OCI-LY3 (cell line): ENCODE measurements at regions not wholly inside any gene's neighbourhood (a gene's known extent, or its start where the extent isn't known, plus 50 kb on each side); places are given as distances from the start of the nearest gene placed in this dataset.

Experiments
- EZH2phosphoT487 ChIP-seq: fragments of 200-600 bp; shearing (Covaris generic); IDR thresholded peaks from 2 replicates; pipeline ENCODE4 v1.6.1; 2018; ENCODE audit warnings: antibody characterized with exemption, mixed run types, low read depth
- TF ChIP-seq, protein P1 (sequence below): fragments of 200-600, 300-600 bp; sonication (generic); IDR thresholded peaks from 2 replicates; pipeline ENCODE4 v1.5.1; 2014; ENCODE audit warnings: antibody characterized with exemption, low read length, low read depth

DNA sequence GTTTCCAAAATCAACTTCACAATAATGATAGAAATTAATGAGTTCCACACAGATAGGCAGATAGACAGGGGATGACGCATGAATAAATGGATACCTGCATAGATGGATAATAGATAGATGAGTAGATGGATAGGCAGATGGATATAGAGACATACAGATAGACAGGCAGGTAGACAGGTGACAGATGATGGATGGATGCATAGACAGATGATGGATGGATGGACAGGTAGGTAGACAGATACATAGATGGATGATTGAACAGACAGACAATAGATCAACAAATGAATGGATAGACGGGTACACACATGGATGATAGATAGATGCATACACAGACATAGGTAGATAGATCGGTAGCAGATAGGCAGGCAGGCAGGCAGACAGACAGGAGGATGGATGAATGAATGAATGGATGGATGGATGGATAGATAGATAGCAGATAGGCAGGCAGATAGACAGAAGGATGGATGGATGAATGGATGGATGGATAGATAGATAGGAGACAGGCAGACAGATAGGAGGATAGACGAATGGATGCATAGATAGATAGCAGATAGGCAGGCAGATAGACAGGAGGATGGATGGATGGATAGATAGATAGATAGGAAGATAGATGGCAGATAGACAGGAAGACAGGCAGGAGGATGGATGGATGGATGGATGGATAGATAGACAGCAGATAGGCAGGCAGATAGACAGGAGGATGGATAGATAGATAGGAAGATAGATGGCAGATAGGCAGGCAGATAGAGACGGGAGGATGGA, 142.5 kb downstream of the RBFOX3 start:
- TF ChIP-seq, protein P1, sequence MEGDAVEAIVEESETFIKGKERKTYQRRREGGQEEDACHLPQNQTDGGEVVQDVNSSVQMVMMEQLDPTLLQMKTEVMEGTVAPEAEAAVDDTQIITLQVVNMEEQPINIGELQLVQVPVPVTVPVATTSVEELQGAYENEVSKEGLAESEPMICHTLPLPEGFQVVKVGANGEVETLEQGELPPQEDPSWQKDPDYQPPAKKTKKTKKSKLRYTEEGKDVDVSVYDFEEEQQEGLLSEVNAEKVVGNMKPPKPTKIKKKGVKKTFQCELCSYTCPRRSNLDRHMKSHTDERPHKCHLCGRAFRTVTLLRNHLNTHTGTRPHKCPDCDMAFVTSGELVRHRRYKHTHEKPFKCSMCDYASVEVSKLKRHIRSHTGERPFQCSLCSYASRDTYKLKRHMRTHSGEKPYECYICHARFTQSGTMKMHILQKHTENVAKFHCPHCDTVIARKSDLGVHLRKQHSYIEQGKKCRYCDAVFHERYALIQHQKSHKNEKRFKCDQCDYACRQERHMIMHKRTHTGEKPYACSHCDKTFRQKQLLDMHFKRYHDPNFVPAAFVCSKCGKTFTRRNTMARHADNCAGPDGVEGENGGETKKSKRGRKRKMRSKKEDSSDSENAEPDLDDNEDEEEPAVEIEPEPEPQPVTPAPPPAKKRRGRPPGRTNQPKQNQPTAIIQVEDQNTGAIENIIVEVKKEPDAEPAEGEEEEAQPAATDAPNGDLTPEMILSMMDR, result no peak
- TF ChIP-seq EZH2phosphoT487, result no peak
